ENCODE measurements at regions not wholly inside any gene's neighbourhood (a gene's known extent, or its start where the extent isn't known, plus 50 kb on each side); places are given as distances from the start of the nearest gene placed in this dataset.

DNA sequence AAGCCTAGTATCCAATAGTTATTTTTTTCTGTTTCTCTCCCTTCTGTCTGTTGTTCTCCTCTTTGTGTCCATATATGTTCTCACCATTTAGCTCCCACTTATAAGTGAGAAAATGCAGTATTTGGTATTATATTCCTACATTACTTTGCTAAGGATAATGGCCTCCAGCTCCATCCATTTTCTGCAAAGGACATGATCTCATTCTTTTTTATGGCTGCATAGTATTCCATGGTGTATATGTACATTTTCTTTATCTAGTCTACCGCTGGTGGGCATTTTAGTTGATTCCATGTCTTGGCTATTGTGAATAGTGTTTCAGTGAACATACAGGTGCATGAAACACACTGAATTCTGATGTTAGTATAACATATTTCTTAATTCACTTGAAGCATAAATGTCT lies 348.9 kb upstream of the TRPC7 start:
- TF ChIP-seq, protein P1, sequence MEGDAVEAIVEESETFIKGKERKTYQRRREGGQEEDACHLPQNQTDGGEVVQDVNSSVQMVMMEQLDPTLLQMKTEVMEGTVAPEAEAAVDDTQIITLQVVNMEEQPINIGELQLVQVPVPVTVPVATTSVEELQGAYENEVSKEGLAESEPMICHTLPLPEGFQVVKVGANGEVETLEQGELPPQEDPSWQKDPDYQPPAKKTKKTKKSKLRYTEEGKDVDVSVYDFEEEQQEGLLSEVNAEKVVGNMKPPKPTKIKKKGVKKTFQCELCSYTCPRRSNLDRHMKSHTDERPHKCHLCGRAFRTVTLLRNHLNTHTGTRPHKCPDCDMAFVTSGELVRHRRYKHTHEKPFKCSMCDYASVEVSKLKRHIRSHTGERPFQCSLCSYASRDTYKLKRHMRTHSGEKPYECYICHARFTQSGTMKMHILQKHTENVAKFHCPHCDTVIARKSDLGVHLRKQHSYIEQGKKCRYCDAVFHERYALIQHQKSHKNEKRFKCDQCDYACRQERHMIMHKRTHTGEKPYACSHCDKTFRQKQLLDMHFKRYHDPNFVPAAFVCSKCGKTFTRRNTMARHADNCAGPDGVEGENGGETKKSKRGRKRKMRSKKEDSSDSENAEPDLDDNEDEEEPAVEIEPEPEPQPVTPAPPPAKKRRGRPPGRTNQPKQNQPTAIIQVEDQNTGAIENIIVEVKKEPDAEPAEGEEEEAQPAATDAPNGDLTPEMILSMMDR (IDR thresholded peaks at IDR 0.05), result no peak
- TF ChIP-seq JUNB (IDR thresholded peaks at IDR 0.05), result no peak
- TF ChIP-seq, protein P2, sequence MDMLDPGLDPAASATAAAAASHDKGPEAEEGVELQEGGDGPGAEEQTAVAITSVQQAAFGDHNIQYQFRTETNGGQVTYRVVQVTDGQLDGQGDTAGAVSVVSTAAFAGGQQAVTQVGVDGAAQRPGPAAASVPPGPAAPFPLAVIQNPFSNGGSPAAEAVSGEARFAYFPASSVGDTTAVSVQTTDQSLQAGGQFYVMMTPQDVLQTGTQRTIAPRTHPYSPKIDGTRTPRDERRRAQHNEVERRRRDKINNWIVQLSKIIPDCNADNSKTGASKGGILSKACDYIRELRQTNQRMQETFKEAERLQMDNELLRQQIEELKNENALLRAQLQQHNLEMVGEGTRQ (IDR thresholded peaks at IDR 0.05), result no peak
- TF ChIP-seq RAD21 (conservative IDR thresholded peaks at IDR 0.05 in 1 of 2, IDR thresholded peaks at IDR 0.05 in 1 of 2), result no peak
- TF ChIP-seq, protein P3, sequence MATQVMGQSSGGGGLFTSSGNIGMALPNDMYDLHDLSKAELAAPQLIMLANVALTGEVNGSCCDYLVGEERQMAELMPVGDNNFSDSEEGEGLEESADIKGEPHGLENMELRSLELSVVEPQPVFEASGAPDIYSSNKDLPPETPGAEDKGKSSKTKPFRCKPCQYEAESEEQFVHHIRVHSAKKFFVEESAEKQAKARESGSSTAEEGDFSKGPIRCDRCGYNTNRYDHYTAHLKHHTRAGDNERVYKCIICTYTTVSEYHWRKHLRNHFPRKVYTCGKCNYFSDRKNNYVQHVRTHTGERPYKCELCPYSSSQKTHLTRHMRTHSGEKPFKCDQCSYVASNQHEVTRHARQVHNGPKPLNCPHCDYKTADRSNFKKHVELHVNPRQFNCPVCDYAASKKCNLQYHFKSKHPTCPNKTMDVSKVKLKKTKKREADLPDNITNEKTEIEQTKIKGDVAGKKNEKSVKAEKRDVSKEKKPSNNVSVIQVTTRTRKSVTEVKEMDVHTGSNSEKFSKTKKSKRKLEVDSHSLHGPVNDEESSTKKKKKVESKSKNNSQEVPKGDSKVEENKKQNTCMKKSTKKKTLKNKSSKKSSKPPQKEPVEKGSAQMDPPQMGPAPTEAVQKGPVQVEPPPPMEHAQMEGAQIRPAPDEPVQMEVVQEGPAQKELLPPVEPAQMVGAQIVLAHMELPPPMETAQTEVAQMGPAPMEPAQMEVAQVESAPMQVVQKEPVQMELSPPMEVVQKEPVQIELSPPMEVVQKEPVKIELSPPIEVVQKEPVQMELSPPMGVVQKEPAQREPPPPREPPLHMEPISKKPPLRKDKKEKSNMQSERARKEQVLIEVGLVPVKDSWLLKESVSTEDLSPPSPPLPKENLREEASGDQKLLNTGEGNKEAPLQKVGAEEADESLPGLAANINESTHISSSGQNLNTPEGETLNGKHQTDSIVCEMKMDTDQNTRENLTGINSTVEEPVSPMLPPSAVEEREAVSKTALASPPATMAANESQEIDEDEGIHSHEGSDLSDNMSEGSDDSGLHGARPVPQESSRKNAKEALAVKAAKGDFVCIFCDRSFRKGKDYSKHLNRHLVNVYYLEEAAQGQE (IDR thresholded peaks at IDR 0.05), result no peak
- no peak for TF ChIP-seq POLR2A (IDR thresholded peaks at IDR 0.05; ENCODE audit: low read length)

Data from A549 (cell line).